ENCODE measurements at regions not wholly inside any gene's neighbourhood (a gene's known extent, or its start where the extent isn't known, plus 50 kb on each side); places are given as distances from the start of the nearest gene placed in this dataset.

GRCh38 chr22:26953012-26953883, 295.9 kb downstream of the MIAT start:
- Histone ChIP-seq H3K4me1 (no peaks in the 10 kb centered on the region), H3K36me3 (no peaks in the 10 kb centered on the region), H3K9me3 (replicated peaks) (no peaks in the 10 kb centered on the region), H3K27me3 (ENCODE audit: low read depth) (peaks cover 76% of the 10 kb centered on the region), H3K27ac (replicated peaks) (no peak overlapping the region), H3K4me3 (no peak overlapping the region)
- intact Hi-C loops (cut with micrococcal nuclease): no loop called here
- TF ChIP-seq CTCF (IDR thresholded peaks at IDR 0.05; ENCODE audit: borderline replicate concordance): no peak
- DNase-seq: no peak

- intact Hi-C loops (cut with micrococcal nuclease): no loop called here
These were observed 299.0 kb downstream of the MIAT start for GRCh38 chr22:26956371-26956770.

GRCh38 chr22:26957176-26957575, 299.8 kb downstream of the MIAT start:
- Histone ChIP-seq H3K27ac (replicated peaks) (no peak overlapping the region), H3K4me3 (no peak overlapping the region), H3K4me1 (no peaks in the 10 kb centered on the region), H3K36me3 (no peaks in the 10 kb centered on the region), H3K27me3 (ENCODE audit: low read depth) (peaks cover 99% of the 10 kb centered on the region), H3K9me3 (replicated peaks) (no peaks in the 10 kb centered on the region)
- intact Hi-C loops (cut with micrococcal nuclease): no loop called here
- TF ChIP-seq CTCF (IDR thresholded peaks at IDR 0.05; ENCODE audit: borderline replicate concordance): no peak
- DNase-seq: no peak

More at GRCh38 chr22:26956371-26956770, 299.0 kb downstream of the MIAT start:
- peaks cover 99% of the 10 kb centered on the region for H3K27me3 ChIP-seq (ENCODE audit: low read depth)
- no peak overlapping the region for H3K27ac ChIP-seq (replicated peaks)
- H3K36me3 ChIP-seq: no peaks in the 10 kb centered on the region
- no peak for TF ChIP-seq CTCF (IDR thresholded peaks at IDR 0.05; ENCODE audit: borderline replicate concordance)
- DNase-seq: no peak
- no peaks in the 10 kb centered on the region for H3K4me1 ChIP-seq
- no peaks in the 10 kb centered on the region for H3K9me3 ChIP-seq (replicated peaks)
- H3K4me3 ChIP-seq: no peak overlapping the region

- no peaks in the 10 kb centered on the region for H3K4me1 ChIP-seq
- no peaks in the 10 kb centered on the region for H3K36me3 ChIP-seq
- intact Hi-C loops (cut with micrococcal nuclease): no loop called here
- no peaks in the 10 kb centered on the region for H3K9me3 ChIP-seq (replicated peaks)
- DNase-seq: no peak
- TF ChIP-seq CTCF (IDR thresholded peaks at IDR 0.05; ENCODE audit: borderline replicate concordance): no peak
- no peak overlapping the region for H3K4me3 ChIP-seq
- peaks cover 94% of the 10 kb centered on the region for H3K27me3 ChIP-seq (ENCODE audit: low read depth)
- H3K27ac ChIP-seq (replicated peaks): no peak overlapping the region
These were observed 300.5 kb downstream of the MIAT start for GRCh38 chr22:26957897-26958296.

- DNase-seq: no peak
- peaks cover 89% of the 10 kb centered on the region for H3K27me3 ChIP-seq (ENCODE audit: low read depth)
- no peaks in the 10 kb centered on the region for H3K4me1 ChIP-seq
- no peaks in the 10 kb centered on the region for H3K9me3 ChIP-seq (replicated peaks)
- no peak for TF ChIP-seq CTCF (IDR thresholded peaks at IDR 0.05; ENCODE audit: borderline replicate concordance)
- intact Hi-C loops (cut with micrococcal nuclease): no loop called here
- H3K36me3 ChIP-seq: no peaks in the 10 kb centered on the region
- no peak overlapping the region for H3K4me3 ChIP-seq
- no peak overlapping the region for H3K27ac ChIP-seq (replicated peaks)
These were observed 301.0 kb downstream of the MIAT start for GRCh38 chr22:26958378-26958777.

All from left ventricle myocardium inferior (tissue), 1 donor.